CD4-positive, alpha-beta T cell treated with Interleukin-12 subunit alpha and Interleukin-12 subunit beta, for 1 hour (primary cell): ENCODE measurements at regions not wholly inside any gene's neighbourhood (a gene's known extent, or its start where the extent isn't known, plus 50 kb on each side); places are given as distances from the start of the nearest gene placed in this dataset.

Experiments
- DNase-seq: peaks from one replicate; pipeline ENCODE4 v3.0.0-alpha.2; 2020

DNA sequence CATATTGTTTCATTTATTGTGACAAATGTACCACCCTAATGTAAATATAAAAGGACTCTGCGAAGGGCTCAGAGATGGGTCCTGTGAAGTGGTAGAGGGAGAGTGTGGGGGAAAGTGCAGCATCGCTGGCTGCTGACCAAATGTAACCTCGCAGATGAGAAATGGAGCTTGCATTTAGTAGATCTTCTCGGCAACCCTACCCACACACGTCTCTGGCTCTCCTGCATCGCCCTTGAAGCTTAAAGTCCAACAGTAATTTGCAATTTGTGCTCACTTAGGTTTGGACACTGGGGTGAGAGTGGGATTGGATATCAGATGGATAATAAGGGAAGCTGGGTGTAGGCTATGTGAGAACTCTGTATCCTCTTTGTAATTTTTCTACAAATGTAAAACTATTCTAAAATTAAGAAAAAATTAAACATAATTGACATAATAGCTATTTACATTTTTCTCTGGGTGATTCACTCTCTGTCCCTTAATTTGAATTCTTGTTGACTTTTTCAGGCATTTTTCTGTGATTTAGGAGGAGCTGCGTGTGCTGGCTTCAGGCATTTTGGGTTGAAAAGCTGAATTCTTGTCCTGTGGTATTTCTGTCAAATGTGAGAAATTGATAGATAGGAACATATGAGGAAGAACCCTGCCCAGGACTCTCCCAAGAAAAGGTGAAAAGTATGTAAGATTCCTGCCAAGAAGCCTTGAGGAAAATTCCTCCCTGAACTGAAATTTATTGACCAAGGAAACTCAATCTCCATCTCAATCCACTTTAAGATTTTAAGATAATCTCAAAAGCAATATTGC lies 524.7 kb upstream of the MCTP2 start:
- no peak for DNase-seq

DNA sequence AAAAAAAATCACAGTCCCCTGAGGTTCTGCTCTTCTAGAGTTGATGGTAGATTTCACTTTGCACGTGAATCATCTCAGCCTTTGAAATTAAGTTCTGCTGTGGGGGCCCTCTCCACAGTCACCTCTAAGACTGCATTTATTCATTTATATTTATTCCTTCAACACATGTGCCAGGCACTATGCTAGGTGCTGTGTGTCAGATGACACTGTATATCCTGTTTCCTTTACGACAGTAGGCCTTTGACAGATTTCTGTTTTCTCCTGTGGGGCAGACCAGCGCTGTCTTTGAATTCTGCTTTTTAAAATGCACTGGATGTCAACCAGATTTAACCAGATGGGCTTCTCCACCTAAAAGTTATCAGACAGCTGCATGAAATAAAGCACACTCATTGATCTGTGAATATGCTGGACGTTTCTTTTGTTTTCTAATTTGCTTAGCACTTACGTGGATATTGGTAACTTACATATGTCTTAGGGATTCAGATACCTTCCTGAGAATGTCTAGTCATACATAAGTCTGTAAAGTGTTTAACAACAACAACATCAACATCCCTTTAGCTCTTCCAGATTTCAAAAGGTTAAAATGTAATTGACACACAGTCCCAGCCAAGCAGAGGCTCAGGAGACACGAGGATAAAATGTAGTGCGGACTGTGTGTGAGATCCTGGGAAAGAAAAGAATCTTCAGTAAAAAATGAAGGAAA lies 525.5 kb upstream of the MCTP2 start:
- no peak for DNase-seq

DNA sequence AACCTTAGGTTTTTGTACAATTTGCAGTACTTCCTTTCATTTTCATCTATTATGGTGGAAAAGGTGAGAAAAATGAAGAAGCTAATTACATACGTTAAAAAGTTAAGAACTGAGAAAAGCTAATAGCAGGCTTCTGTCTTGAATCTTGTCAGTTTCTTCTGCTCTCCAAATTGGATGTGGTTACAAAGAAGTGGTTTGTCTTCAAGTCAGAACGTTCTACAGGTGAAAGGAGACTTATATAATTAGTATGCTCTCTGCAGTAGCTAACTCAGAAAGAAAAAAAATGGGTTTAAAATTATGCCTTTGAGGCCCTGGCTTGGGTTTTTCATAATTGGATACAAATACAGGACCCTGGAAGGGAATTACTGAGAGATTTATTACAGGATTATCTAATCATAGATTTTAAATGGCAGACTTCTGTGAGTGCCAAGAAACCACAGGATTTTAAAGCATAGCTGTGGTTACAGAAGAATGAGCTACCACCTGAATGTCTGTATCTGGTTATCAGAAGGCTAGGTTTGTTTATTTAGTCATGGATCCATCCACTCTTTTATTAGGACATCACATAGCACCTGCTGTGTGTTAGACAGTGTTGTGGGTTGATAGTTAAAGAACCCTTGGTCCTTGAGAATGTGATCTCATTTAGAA lies 528.1 kb upstream of the MCTP2 start:
- DNase-seq: no peak

DNA sequence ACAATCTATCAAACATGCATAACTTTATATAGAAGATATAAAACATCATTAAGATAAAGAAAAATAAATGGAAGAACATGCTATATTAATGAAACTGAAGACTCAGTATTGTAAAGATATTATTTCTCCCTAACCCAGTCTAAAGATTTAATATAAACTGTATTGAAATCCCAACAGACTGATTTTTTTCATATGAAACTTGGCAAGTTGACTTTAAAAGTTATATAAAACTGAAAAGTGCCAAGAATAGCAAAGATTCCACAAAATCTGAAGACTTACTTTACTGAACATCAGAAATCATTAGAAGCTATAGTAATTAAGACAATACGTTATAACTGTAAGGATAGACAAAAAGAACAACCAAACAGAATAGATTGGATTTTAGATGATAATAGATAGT lies 531.3 kb upstream of the MCTP2 start:
- DNase-seq: no peak

DNA sequence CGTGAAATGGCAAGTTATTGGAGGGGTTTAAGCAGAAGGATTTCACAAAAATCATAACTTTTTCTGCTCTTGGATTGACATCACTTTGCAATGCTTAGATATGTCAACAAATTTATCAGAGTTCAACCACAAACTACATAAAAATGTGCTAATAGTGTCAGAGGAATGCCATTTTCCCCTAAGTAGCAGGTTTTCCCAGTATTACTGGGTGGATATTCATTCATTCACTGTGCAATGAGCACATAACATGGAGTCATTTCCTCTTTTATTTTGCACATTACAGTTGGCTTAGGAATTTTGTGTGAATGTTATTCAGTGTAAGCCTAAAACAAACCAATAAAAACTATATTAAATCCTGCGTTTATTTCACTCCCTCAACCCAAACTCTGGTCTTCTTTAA lies 537.3 kb upstream of the MCTP2 start:
- no peak for DNase-seq

DNA sequence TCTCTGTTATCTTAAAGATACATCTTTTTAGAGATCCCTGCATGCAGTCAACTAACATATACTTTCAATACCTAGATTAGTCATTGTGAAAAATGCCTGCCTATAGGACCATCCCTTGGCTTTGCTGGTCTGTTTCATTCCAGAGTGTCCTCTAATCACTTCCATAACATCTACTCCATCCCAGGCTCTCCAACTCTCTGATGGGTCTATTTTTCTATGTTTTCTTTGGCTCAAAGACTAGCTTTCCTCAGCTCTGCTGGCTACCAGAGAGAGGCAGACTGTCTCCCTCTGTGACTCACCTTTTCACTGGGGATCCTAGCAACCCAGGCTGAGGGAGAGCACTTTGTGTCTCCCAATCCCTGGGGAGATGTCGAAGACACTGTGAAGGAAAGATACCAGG lies 547.7 kb upstream of the MCTP2 start:
- no peak for DNase-seq

DNA sequence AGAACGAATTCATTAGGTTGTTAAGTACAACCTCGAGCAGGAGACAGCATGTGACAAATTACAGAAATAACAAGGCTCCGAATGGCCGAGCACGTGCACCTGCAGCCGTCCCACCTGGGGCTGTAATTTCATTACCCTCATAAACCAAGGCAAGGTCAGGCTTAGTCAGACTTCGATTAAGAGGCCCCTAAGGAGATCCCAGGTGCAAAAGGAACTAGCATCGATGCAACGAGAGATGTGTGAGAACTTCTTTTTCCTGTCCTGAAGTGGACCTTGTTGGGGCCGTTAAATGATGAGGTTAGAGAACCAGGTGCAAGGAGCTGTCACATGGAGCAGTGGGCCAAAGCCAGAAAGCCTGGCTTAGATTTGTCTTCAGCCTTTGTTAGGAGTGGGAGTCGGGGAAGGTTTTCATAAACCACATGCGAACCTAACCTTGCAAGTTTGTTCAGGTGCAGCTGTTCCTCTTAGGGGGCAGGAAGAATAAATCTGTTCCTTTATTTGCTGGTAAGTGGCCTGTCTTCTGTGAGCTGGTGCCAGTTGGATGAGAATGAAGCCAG lies 559.9 kb upstream of the MCTP2 start:
- no peak for DNase-seq

DNA sequence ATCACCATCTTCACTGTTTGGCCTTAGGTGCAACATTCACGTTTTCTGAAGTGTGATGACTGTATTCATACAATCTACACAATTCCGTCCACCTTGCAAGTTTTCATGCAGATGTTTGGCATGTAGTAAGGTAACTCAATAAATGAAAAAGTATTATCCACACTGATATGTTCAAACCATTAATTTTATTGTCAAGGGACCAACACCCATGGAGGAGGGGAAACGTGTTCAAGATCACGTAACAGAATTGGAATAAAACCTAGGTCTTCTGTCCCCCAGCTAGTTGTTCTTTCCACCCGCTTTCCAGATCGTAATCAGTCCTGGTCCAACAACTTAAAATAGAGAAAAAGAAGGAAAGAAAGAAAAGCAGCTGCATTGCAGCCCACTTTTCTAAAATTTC lies 560.4 kb upstream of the MCTP2 start:
- DNase-seq: no peak

DNA sequence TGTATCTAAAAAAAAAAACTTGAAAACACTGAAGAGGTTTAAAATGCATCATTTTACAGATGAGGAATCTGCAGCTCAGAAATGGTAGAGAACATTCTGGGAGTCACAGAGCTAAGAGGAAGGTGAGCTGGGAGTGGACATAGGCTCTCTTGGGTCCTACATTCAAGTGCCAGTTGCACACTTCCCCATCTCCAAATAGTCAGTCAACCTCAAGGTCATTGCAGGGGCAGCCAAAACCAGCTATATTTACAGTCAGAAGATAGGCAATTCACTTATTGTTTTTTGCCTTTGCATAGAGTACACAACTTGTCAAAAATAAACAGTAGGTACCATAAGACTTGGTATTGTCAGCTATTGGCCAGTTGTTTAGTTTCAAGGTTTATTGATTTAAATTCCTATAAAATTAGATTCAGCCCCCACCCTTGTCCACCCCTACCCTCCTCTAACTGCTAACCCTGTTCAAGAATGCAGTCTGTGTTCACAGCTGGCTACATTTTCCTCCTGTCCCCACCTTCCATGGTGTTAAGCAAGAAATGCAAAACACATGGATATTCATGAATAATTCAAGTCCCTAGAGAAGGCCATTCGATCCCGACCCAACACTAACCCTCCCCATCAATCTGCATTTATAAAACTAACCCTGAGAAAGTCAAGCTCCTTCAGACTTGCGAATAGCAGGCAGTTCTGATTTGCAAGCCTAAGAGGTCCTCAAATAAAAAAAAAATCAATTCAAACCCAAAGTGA lies 567.0 kb upstream of the MCTP2 start:
- DNase-seq: no peak

DNA sequence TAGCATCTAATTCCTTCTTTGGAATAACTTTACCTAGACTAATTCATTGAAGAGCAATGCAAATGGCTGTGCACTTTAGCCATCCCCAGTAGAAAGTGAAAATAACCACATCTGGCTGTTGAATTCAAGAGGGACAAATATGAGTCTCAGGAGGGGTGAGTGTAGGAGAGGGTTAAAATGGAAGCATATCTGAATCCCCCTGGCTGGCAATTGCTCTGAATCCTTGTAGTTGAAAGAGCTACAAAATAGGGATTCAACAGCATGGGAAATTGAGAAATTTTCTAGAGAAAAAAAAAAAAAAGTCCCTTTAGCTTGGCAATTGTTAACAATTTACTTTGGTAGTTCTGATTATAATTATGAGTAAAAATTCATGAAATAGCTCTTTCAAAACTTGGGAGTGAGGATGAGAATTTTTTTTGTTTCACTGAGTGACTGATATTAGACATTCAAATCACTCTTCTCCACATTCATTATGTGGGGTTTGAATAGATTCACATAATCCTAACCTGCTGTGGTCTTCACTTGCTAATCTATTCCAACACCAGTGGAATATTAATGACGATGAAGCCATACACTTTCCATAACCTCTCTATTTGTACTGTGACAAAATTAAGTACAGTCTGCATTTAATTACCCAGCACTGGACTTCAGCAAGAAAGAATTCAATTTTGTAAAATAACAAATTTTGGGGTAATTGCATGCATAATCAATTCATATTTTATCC lies 569.0 kb upstream of the MCTP2 start:
- DNase-seq: no peak

DNA sequence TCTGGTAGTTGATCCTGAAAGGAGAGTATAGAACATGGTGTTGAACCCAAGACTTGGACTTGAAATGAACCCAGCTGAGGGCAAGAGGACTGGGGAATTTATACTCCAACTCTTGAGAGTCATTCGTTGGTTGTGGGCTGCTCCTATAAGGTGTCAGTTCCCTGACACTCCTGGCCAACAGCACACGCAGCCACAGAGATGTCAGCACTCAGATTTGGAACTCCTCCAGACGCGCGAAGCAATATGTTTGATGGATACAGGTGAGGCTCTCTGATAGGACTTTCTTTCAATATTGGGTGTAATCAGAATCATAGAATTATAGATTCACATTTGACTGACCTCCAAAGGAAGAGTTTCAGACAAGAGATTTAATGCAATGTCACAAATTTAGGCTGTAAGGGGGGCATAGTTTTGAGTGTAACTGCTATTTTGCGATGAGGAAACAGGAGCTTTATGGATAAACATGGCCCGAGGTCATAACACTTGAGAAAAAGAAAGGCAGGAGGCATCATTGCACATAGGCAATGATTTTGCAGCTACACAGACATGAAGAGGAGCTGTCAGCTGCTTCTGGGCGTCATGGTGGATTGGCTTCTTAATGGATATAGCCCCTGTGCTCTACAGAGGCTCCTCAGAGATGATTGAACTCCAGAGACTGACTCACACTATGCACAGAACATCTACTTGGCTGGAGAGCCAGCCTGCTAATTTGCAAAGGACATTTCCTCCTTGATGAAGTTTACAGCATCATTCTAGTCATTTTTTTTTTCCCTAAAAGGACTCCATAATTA lies 569.2 kb upstream of the RGMA start:
- no peak for DNase-seq

DNA sequence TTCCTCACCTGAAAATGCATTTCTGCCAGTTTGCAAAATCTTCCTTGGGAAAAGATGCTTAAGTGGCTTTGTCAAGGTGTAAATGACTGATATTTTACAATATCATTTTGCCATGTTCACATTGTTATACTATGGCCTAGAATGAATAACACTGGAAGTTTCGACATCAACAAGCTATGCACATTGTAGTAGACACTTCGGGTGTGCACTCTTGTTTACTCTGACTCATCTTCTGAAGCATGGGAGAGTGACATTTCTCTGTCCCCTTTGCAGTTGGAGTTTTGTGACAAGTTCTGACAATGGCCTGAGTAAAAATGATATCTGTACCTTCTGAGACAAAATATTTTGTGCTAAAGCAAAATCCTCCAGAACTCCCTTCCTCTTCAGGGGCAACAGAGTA lies 567.0 kb upstream of the RGMA start:
- DNase-seq: no peak

DNA sequence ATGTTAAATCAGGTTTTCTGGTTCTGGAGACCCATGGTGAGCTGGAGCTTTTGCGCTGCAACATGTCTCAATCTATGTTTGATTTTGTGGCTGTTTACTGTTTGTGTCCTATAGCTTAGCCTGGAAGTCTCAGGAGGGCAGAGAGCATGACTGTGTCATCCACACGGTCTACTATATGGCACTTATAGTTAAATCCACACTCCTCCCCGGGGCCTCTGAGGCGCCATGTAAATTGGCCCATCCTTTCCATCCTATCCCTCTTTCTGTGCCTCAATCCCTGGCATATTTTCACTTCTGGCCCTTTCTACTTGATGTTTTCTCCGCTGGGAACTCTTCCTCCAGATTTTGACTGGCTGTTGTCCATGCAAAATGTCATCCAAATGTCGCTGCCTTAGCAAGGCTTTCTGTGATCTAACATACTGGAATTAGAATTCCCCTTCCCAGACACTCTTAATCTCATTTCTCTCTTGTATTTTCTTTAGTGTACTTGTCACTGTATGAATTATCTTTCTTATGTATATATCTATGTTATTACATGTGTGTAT lies 560.8 kb upstream of the RGMA start:
- DNase-seq: no peak

DNA sequence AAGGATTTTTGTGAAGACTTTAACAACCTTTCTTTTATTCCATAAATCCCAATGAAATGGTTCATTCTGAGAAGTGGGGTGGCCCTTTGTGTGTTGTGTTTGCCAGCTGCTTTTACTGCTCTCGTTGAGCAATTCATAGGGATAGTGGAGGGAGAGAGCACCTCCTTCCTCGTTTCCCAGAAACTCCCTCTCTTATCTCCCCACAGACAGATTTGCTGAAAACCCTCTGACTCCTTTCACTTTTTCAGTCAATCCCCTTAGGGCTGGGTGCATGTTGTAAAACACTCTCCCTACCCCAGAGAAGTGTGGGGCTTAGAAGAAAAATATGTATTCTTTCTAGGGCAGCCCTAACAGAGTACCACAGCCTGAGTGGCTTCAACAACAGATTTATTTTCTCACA lies 557.2 kb upstream of the RGMA start:
- DNase-seq: no peak

DNA sequence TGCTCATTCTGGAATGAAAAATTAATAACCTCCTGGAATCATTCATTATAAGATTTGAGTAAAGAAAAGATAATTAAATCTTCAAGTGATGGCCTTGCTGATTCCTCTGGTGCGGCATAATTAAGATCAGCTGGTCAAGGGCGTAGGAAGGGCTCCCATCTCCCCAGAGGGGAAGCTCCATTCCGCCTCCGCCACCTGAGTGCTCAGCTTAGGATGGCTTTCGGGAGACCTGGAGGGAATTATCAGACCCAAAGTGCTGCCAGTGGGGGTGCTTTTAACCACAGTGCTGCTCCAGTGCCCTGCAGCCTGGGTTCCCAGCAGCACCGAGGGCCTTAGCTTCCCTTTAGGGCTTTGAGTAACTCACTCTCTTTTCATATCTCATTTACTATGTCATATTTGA lies 556.6 kb upstream of the RGMA start:
- no peak for DNase-seq

DNA sequence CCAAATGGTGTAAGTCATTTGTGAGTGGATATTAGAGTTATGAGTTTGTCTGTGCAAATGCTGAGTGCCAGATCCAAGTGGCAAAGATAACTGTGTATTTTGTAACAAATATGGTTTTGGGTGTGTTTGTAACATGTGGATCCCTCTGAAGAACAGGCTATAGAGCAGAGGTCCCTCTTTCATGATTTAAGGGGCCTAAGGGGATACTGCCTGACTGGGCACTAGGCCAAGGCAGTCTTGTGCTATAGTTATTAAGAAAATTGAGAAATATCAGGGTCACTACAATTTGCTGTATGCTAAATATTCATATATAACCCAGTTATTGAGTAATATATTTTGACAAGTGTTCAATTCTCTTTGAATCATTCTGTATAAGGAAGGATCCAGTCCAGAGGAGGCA lies 555.6 kb upstream of the RGMA start:
- no peak for DNase-seq

DNA sequence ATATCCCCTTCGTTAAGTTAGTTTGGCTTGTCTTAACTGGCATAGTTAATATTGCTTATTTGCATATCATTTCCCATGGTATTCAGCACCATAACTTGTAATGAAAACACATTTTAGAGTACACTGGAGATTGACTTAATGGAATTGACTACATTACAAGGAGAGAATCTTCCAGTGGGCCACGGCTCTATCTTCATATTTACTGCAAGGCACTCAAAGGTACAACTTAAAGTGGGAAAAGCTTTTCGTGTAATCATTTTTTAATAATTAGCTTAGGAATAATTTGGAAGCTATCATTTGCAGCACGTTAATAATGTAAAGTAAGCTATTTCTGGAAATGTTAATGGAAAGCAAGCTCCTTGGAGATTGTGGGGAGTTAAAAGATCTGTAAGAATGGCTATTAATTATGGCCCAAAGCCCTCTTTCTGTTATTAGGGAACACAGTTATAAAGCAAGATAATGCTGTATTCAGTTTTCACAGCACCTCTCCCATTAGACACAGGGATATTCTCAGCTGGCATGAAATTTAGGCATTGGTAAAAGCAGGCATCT lies 551.5 kb upstream of the RGMA start:
- no peak for DNase-seq

DNA sequence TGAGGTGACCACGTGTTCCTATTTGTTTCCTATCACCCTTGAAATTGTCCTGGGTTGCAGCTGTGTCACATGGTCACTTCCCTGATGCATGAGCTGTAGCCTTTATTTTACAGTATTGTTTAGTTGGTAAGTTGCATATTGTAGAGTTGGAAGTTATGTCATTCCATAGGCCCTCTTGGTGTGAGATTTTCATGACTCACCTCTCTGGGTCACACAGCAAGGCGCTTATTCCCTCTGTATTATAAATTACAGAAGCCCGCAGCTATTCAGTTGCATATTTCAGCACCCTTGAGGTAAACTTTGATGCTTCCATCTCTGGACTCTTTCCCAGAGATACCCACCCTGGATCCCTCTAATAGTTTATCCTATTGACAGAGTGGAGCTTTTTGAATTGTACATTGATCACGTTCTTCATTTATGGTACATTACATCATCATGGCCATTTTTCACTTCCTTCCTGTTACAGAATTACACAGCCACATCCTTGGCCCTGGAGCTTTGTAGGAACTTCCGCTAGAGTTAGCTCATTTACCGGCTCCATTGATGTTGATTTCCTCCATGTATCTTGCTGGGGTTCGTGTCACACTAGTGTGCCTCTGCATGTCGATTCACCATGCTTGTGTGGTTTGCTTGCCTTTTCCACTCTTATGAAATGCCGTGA lies 543.1 kb upstream of the RGMA start:
- DNase-seq: no peak

DNA sequence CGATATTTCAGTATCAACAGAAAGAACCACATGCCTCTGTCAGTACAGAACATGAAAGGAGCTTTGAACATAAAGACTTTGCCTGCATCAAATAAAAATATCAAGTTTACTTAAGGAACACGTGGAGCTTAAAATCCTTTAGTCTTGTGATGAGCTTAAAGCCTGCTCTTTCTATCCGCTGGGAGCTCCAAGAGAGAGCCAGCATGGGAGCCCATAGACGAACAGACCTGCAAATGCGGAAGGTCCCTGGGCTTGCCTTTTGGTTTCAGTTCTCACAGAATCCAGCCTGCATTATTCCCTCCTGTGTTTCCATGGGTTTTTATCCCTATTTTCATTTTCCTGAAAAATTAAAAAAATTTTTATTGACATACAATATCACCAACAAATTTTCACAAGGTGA lies 530.6 kb upstream of the RGMA start:
- DNase-seq: no peak

DNA sequence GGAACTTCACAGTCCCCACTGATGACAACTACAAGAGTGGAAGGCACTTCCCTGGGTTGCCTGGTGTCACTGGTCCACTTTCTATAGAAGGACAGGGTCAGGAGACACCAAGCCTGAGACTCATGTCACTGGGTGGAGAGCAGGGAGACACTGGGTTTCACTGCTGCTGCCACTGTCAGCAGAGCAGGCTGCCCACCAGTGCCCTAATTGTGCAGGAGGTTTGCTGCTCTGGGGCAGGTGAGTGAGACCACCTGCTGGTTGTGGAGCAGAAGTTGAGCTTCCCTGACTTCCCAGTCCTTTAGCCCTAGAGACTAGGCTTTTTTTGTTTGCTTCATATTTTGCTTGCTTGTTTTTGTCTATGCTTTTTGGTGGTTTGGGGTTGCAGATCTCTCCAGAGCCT lies 528.4 kb upstream of the RGMA start:
- DNase-seq: no peak
